HCT116 (cell line): ENCODE measurements at regions not wholly inside any gene's neighbourhood (a gene's known extent, or its start where the extent isn't known, plus 50 kb on each side); places are given as distances from the start of the nearest gene placed in this dataset.

Experiments
- ATAC-seq: fragments of 200-7000 bp; cut with Tn5 transposase; 2 replicates; pipeline ENCODE4 v1.9.1; 2020; ENCODE audit warnings: mild to moderate bottlenecking, moderate library complexity
- BruUV-seq: library from RNA; stranded (reverse); fragments of 400-500 nt; replicated peaks from 2 replicates; lab custom pipeline; 2021; lab: Mats Ljungman, UMichigan
- CTCF ChIA-PET: fragments of 300-600 bp; sonication (Branson Sonifier 250); formaldehyde crosslinking; loops from one replicate; lab custom pipeline; 2021; ENCODE audit warnings: antibody characterized with exemption; lab: Charles Lee
- POLR2A ChIA-PET: fragments of 300-600, 350-600 bp; sonication (Branson Sonifier 250); formaldehyde crosslinking; loops from one replicate; lab custom pipeline; 2021; ENCODE audit warnings: antibody characterized with exemption; lab: Charles Lee
- RAD21 ChIA-PET, 2 experiments: fragments of 300-600 bp; sonication (Branson Sonifier 250); formaldehyde crosslinking; loops; one replicate each; lab custom pipeline; 2023; ENCODE audit warnings: low total read pairs in 2 of 2; ENCODE audit not compliant: uncharacterized antibody in 2 of 2, unreplicated experiment in 2 of 2, low non-redundant PET in 1 of 2; lab: Charles Lee
- DNase-seq: peaks from one replicate; pipeline ENCODE4 v3.0.0-alpha.2; 2010; ENCODE audit warnings: low read depth, low spot score
- H2AFZ ChIP-seq: fragments of 200-600 bp; shearing (Covaris generic), sonication (generic); 2 replicates; pipeline ENCODE4 v1.6.1; 2017; ENCODE audit warnings: low read depth, mixed run types, mixed read lengths, antibody characterized with exemption, low read length; ENCODE audit not compliant: poor library complexity, severe bottlenecking
- H3K27ac ChIP-seq: 2 replicates; pipeline ENCODE4 v1.5.1; 2012; ENCODE audit warnings: low read depth, low read length
- H3K27me3 ChIP-seq: fragments of 200-600 bp; sonication (generic); 2 replicates; pipeline ENCODE4 v1.6.1; 2016; ENCODE audit warnings: mixed run types, low read length, mixed read lengths; ENCODE audit not compliant: insufficient read depth
- H3K36me3 ChIP-seq, 2 experiments: fragments of 200-500 bp in 1 of 2; fragments of 200-600 bp in 1 of 2; sonication (Bioruptor generic) in 1 of 2; sonication (generic) in 1 of 2; 2 replicates each; pipeline versions ENCODE4 v1.5.1 to v1.6.1; 2014 to 2016; ENCODE audit warnings: low read length in 2 of 2, inconsistent platforms in 1 of 2, mixed read lengths in 1 of 2, mixed run types in 1 of 2; ENCODE audit not compliant: insufficient read depth in 2 of 2, control insufficient read depth in 1 of 2
- H3K4me1 ChIP-seq, 2 experiments: fragments of 200-600 bp in 1 of 2; sonication (generic) in 1 of 2; 2 replicates each; pipeline versions ENCODE4 v1.5.1 to v1.6.1; 2012 to 2017; ENCODE audit warnings: low read length in 2 of 2, inconsistent platforms in 1 of 2, mild to moderate bottlenecking in 1 of 2, mixed read lengths in 1 of 2, mixed run types in 1 of 2, moderate library complexity in 1 of 2; ENCODE audit not compliant: insufficient read depth in 2 of 2, control insufficient read depth in 1 of 2
- H3K4me2 ChIP-seq: fragments of 200-600 bp; sonication (generic); 2 replicates; pipeline ENCODE4 v1.6.1; 2017; ENCODE audit warnings: mixed run types, low read length, mixed read lengths
- H3K4me3 ChIP-seq, 2 experiments: fragments of 200-600 bp in 1 of 2; sonication (generic) in 1 of 2; replicated peaks in 1 of 2; 2 replicates each; pipeline ENCODE4 v1.5.1; 2011 to 2016; ENCODE audit warnings: low read length in 2 of 2, control low read depth in 1 of 2, low read depth in 1 of 2, mild to moderate bottlenecking in 1 of 2, mixed read lengths in 1 of 2, mixed run types in 1 of 2
- H3K79me2 ChIP-seq: fragments of 200-600 bp; sonication (generic); 2 replicates; pipeline ENCODE4 v1.6.1; 2017; ENCODE audit warnings: mild to moderate bottlenecking, mixed run types, low read length, moderate library complexity, mixed read lengths; ENCODE audit not compliant: insufficient read depth
- H3K9ac ChIP-seq: fragments of 200-600 bp; sonication (generic); 2 replicates; pipeline ENCODE4 v1.6.1; 2016; ENCODE audit warnings: low read length, mixed read lengths
- H3K9me2 ChIP-seq: fragments of 200-600 bp; sonication (generic), shearing (Covaris generic); 2 replicates; pipeline ENCODE4 v1.6.1; 2017; ENCODE audit warnings: mixed run types, mild to moderate bottlenecking, moderate library complexity; ENCODE audit not compliant: insufficient read depth
- H3K9me3 ChIP-seq, 2 experiments: fragments of 200-500 bp in 1 of 2; fragments of 200-600 bp in 1 of 2; sonication (Bioruptor generic) in 1 of 2; sonication (generic) in 1 of 2; 2 replicates each; pipeline ENCODE4 v1.6.1; 2014 to 2017; ENCODE audit warnings: low read length in 2 of 2, mixed read lengths in 2 of 2, inconsistent platforms in 1 of 2, low read depth in 1 of 2, mild to moderate bottlenecking in 1 of 2, mixed run types in 1 of 2, moderate library complexity in 1 of 2; ENCODE audit not compliant: control insufficient read depth in 1 of 2, insufficient read depth in 1 of 2
- H4K20me1 ChIP-seq: fragments of 200-600 bp; sonication (generic), shearing (Covaris generic); 2 replicates; pipeline ENCODE4 v1.6.1; 2017; ENCODE audit warnings: mixed run types, mild to moderate bottlenecking, moderate library complexity; ENCODE audit not compliant: insufficient read depth
- ATF3 ChIP-seq: IDR thresholded peaks from 2 replicates; pipeline ENCODE4 v1.6.1; 2012
- CBX3 ChIP-seq: IDR thresholded peaks from 2 replicates; pipeline ENCODE4 v1.6.1; 2012; ENCODE audit warnings: low read depth
- CEBPB ChIP-seq: IDR thresholded peaks from 2 replicates; pipeline ENCODE4 v1.6.1; 2012; ENCODE audit warnings: low read depth
- ELF1 ChIP-seq: IDR thresholded peaks from 2 replicates; pipeline ENCODE4 v1.6.1; 2012; ENCODE audit warnings: low read depth, borderline replicate concordance
- JUND ChIP-seq: IDR thresholded peaks from 2 replicates; pipeline ENCODE4 v1.6.1; 2012
- POLR2AphosphoS5 ChIP-seq: IDR thresholded peaks from 2 replicates; pipeline ENCODE4 v1.6.1; 2011; ENCODE audit warnings: mild to moderate bottlenecking, low read depth, low read length, moderate library complexity
- SP1 ChIP-seq: IDR thresholded peaks from 2 replicates; pipeline ENCODE4 v1.6.1; 2012; ENCODE audit warnings: low read depth
- SRF ChIP-seq: IDR thresholded peaks from 2 replicates; pipeline ENCODE4 v1.6.1; 2012; ENCODE audit warnings: low read depth
- YY1 ChIP-seq: IDR thresholded peaks from 2 replicates; pipeline ENCODE4 v1.6.1; 2011; ENCODE audit warnings: low read length, low read depth, moderate library complexity, mild to moderate bottlenecking; ENCODE audit not compliant: insufficient replicate concordance; ENCODE audit errors: extremely low read depth
- intact Hi-C: fragments of 100-400 bp; cut with micrococcal nuclease; formaldehyde crosslinking; loops from 2 replicates; pipeline ENCODE4 v1.10.0; 2022
- TF ChIP-seq, protein P1 (sequence below): IDR thresholded peaks from 2 replicates; pipeline ENCODE4 v1.6.1; 2012
- TF ChIP-seq, protein P2 (sequence below): IDR thresholded peaks from 2 replicates; pipeline ENCODE4 v1.6.1; 2011; ENCODE audit warnings: mild to moderate bottlenecking, low read length, moderate library complexity; ENCODE audit not compliant: insufficient replicate concordance; ENCODE audit errors: extremely low read depth

DNA sequence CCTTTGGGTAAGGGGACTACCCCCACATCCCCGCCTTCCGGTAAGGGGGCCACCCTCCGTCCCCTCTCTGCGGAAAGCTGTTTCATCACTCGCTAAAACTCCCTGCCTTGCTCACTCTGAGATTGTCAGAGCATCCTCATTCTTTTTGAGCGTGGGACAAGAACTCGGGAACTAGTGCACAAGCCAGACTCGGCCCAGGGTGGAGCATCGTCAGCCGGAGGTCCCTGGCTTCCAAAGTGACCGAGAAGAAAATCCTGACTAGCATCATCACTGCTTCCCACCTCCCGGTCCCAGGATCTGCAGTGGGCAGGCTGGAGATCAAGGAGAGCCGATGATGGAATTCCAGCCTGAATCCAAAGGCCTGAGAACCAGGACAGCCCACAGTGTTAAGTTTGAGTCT lies 380.3 kb downstream of the SEC14L1 start:
- Histone ChIP-seq H2AFZ (no peak overlapping the region), H3K27ac (no peak overlapping the region), H3K4me2 (no peak overlapping the region), H3K27me3 (no peaks in the 10 kb centered on the region), H3K79me2 (no peaks in the 10 kb centered on the region), H3K9me2 (no peaks in the 10 kb centered on the region), H3K9me3 (no peaks in the 10 kb centered on the region), H3K9ac (no peak overlapping the region), H3K4me1 (peaks cover 0 to 4% of the 10 kb centered on the region in 2 experiments; a peak in 1 of 4 replicates), H4K20me1 (no peaks in the 10 kb centered on the region), H3K36me3 (no peaks in the 10 kb centered on the region), H3K4me3 (no peak overlapping the region)
- no peak for ATAC-seq
- POLR2A ChIA-PET, result no interaction called here
- TF ChIP-seq POLR2AphosphoS5, result no peak
- TF ChIP-seq SP1, result no peak
- TF ChIP-seq SRF, result no peak
- TF ChIP-seq CEBPB, result no peak
- no peak for TF ChIP-seq ATF3
- TF ChIP-seq YY1, result no peak
- TF ChIP-seq, protein P1, sequence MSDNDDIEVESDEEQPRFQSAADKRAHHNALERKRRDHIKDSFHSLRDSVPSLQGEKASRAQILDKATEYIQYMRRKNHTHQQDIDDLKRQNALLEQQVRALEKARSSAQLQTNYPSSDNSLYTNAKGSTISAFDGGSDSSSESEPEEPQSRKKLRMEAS, result no peak
- TF ChIP-seq ELF1, result no peak
- no peak for TF ChIP-seq JUND
- TF ChIP-seq, protein P2, sequence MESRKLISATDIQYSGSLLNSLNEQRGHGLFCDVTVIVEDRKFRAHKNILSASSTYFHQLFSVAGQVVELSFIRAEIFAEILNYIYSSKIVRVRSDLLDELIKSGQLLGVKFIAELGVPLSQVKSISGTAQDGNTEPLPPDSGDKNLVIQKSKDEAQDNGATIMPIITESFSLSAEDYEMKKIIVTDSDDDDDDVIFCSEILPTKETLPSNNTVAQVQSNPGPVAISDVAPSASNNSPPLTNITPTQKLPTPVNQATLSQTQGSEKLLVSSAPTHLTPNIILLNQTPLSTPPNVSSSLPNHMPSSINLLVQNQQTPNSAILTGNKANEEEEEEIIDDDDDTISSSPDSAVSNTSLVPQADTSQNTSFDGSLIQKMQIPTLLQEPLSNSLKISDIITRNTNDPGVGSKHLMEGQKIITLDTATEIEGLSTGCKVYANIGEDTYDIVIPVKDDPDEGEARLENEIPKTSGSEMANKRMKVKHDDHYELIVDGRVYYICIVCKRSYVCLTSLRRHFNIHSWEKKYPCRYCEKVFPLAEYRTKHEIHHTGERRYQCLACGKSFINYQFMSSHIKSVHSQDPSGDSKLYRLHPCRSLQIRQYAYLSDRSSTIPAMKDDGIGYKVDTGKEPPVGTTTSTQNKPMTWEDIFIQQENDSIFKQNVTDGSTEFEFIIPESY, result no peak
- no peak for TF ChIP-seq CBX3
- RAD21 ChIA-PET, result no interaction called here
- DNase-seq, result no peak
- CTCF ChIA-PET, result no interaction called here
- intact Hi-C loops, result no loop called here
- no TSS peak for BruUV-seq
